ENCODE measurements at regions not wholly inside any gene's neighbourhood (a gene's known extent, or its start where the extent isn't known, plus 50 kb on each side); places are given as distances from the start of the nearest gene placed in this dataset.

DNA sequence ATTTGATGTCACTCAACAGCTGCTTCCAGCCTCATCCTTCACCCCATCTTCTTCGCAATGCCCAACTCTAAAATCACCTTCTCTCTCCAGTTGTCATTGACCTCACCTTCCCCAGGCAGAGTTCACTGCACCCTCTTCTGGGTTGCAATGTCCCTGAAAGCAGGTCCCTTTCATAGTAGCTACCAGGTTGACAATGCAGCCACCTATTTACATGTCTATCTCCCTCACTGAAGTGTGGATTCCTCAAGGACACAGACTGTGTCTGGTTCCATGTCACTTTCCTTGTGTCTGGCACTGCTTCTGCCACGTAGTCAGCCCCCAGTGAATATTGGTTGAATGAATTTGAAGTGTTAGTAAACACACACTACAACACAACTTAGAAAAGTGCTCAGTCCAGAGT, 445.5 kb upstream of the WWC1 start:
- no peak overlapping the region for H2AFZ ChIP-seq
- H3F3A ChIP-seq (ENCODE audit: insufficient read depth): peaks cover 10% of the 10 kb centered on the region; the same call in 1 of the 2 replicates
- no peaks in the 10 kb centered on the region for H3K9me2 ChIP-seq (ENCODE audit: insufficient read depth)
- TF ChIP-seq EZH2 (IDR thresholded peaks at IDR 0.05; ENCODE audit: insufficient read depth, poor library complexity, severe bottlenecking) (no peak), EZH2phosphoT487 (IDR thresholded peaks at IDR 0.05; ENCODE audit: insufficient read depth, low read depth) (no peak)
- DNase-seq: no peak
- no peak overlapping the region for H3K4me3 ChIP-seq
- 65 to 73% methylated on average over 2 of the region's 2 CpGs for WGBS, 2 experiments (ENCODE audit: low coverage in 1 of 2, low lambda C conversion rate in 2 of 2, missing lambda C conversion rate in 2 of 2)
- no peak overlapping the region for H3K4me2 ChIP-seq (ENCODE audit: unreplicated experiment)
- no peak overlapping the region for H3K27ac ChIP-seq
- no peaks in the 10 kb centered on the region; the same call in 1 of the 2 replicates for H3K36me3 ChIP-seq (ENCODE audit: low read depth)
- H3K9me3 ChIP-seq (ENCODE audit: low read depth): no peaks in the 10 kb centered on the region
- in situ Hi-C loops (cut with MboI): no loop called here
- H3K27me3 ChIP-seq (replicated peaks; ENCODE audit: insufficient read depth): no peaks in the 10 kb centered on the region
- H3K9ac ChIP-seq: no peak overlapping the region
- no peaks in the 10 kb centered on the region for H4K20me1 ChIP-seq (ENCODE audit: insufficient read depth)
- peaks cover 71% of the 10 kb centered on the region for H3K79me2 ChIP-seq (ENCODE audit: insufficient read depth)
- H3K4me1 ChIP-seq (ENCODE audit: insufficient read depth): peaks cover 14% of the 10 kb centered on the region

DNA sequence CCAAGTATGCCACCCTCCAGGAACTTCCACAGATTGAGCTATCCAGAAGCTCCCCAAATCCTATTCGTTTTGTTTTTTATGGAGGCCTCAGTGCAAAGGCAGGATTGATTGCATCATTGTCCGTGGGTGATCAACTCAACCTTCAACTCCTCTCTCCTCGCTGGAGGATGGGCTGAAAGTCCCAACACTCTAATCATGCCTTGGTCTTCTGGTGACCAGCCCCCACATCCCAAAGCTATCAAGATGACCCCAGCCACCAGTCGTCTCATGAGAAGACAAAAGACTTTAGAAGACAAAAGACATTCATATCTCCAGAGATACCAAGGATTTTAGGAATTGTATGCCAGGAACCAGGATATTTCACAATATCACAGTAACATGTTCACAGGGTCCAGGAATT, 441.6 kb upstream of the WWC1 start:
- H3F3A ChIP-seq (ENCODE audit: insufficient read depth): peaks cover 39% of the 10 kb centered on the region; the same call in 1 of the 2 replicates
- H3K27ac ChIP-seq: peak overlapping the region; percentile 77
- peaks cover 5% of the 10 kb centered on the region; the same call in 1 of the 2 replicates for H3K36me3 ChIP-seq (ENCODE audit: low read depth)
- H2AFZ ChIP-seq: no peak overlapping the region
- no peak for TF ChIP-seq EZH2 (IDR thresholded peaks at IDR 0.05; ENCODE audit: insufficient read depth, poor library complexity, severe bottlenecking)
- H3K9me3 ChIP-seq (ENCODE audit: low read depth): no peaks in the 10 kb centered on the region
- H3K9ac ChIP-seq: peak overlapping the region; percentile 41
- peaks cover 57% of the 10 kb centered on the region for H3K79me2 ChIP-seq (ENCODE audit: insufficient read depth)
- 71 to 76% methylated on average over 4 of the region's 4 CpGs for WGBS, 2 experiments (ENCODE audit: low coverage in 1 of 2, low lambda C conversion rate in 2 of 2, missing lambda C conversion rate in 2 of 2)
- H3K9me2 ChIP-seq (ENCODE audit: insufficient read depth): no peaks in the 10 kb centered on the region
- H3K27me3 ChIP-seq (replicated peaks; ENCODE audit: insufficient read depth): no peaks in the 10 kb centered on the region
- in situ Hi-C loops (cut with MboI): no loop called here
- no peaks in the 10 kb centered on the region for H4K20me1 ChIP-seq (ENCODE audit: insufficient read depth)
- peaks cover 46% of the 10 kb centered on the region for H3K4me1 ChIP-seq (ENCODE audit: insufficient read depth)
- peak overlapping the region; percentile 45 for H3K4me2 ChIP-seq (ENCODE audit: unreplicated experiment)
- H3K4me3 ChIP-seq: no peak overlapping the region
- no peak for DNase-seq

DNA sequence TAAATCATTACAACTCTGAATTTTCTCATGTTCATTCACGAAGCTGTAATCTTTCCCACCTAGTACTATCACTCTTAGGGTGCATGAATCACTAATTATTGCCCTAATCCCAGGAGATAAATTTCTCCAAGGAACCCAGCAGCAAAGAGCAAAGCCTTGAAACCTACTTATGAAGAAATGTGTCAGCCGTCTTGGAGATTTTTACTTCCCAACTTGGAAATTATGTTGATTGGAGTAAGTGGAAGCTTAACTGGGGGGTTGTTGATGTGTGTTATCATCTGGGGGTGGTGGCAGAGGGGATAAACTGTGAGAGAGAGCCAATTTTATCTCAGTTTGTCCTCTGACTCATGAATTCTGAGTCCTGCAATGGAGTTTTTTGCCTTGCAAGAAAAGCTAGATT, 440.5 kb upstream of the WWC1 start:
- peaks cover 54% of the 10 kb centered on the region for H3K79me2 ChIP-seq (ENCODE audit: insufficient read depth)
- no peaks in the 10 kb centered on the region for H3K9me3 ChIP-seq (ENCODE audit: low read depth)
- peaks cover 46% of the 10 kb centered on the region for H3K4me1 ChIP-seq (ENCODE audit: insufficient read depth)
- DNase-seq: peak; percentile 74
- no peaks in the 10 kb centered on the region for H3K9me2 ChIP-seq (ENCODE audit: insufficient read depth)
- H2AFZ ChIP-seq: no peak overlapping the region
- H3K27ac ChIP-seq: peak overlapping the region; percentile 77
- H3K9ac ChIP-seq: peak overlapping the region; percentile 41
- TF ChIP-seq EZH2 (IDR thresholded peaks at IDR 0.05; ENCODE audit: insufficient read depth, poor library complexity, severe bottlenecking) (no peak), EZH2phosphoT487 (IDR thresholded peaks at IDR 0.05; ENCODE audit: insufficient read depth, low read depth) (no peak)
- in situ Hi-C loops (cut with MboI): no loop called here
- H3K4me2 ChIP-seq (ENCODE audit: unreplicated experiment): peak overlapping the region; percentile 45
- H3K36me3 ChIP-seq (ENCODE audit: low read depth): peaks cover 5% of the 10 kb centered on the region; the same call in 1 of the 2 replicates
- no peak overlapping the region; the same call in 1 of the 2 replicates for H3K4me3 ChIP-seq
- H3K27me3 ChIP-seq (replicated peaks; ENCODE audit: insufficient read depth): no peaks in the 10 kb centered on the region
- WGBS, 2 experiments (ENCODE audit: low coverage in 1 of 2, low lambda C conversion rate in 2 of 2, missing lambda C conversion rate in 2 of 2): 13 to 15% methylated on average over 2 of the region's 2 CpGs
- peaks cover 39% of the 10 kb centered on the region; the same call in 1 of the 2 replicates for H3F3A ChIP-seq (ENCODE audit: insufficient read depth)
- no peaks in the 10 kb centered on the region for H4K20me1 ChIP-seq (ENCODE audit: insufficient read depth)

DNA sequence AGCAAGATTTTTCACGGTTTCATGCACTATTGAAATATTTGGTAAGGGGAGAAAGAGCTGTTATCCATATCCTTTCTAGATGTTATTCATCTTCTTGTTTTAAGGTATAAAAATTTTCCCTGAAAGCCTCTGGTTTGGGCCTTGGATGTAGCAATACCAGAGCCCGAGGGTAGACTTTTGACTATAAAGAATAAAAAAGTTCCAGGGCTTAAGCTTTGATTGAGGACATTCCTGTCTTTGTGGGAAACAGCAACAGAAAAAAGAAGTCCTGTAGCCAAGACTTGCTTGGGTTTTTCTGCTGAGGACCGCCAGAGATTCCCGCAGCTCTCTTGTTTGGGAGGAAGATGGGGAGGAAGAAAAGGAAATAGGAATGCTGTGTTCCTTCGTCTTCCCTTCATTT, 440.0 kb upstream of the WWC1 start:
- DNase-seq: peak; percentile 45
- in situ Hi-C loops (cut with MboI): no loop called here

More for the DNA sequence above, 440.0 kb upstream of the WWC1 start:
- Histone ChIP-seq H3K4me1 (ENCODE audit: insufficient read depth) (peaks cover 49% of the 10 kb centered on the region), H3K4me3 (no peak overlapping the region; the same call in 1 of the 2 replicates), H3K79me2 (ENCODE audit: insufficient read depth) (peaks cover 49% of the 10 kb centered on the region), H3K9me2 (ENCODE audit: insufficient read depth) (no peaks in the 10 kb centered on the region), H3K4me2 (ENCODE audit: unreplicated experiment) (peak overlapping the region; percentile 45), H3F3A (ENCODE audit: insufficient read depth) (peaks cover 40% of the 10 kb centered on the region; the same call in 1 of the 2 replicates), H3K9ac (peak overlapping the region; percentile 41), H4K20me1 (ENCODE audit: insufficient read depth) (no peaks in the 10 kb centered on the region), H2AFZ (no peak overlapping the region), H3K9me3 (ENCODE audit: low read depth) (no peaks in the 10 kb centered on the region), H3K36me3 (ENCODE audit: low read depth) (peaks cover 5% of the 10 kb centered on the region; the same call in 1 of the 2 replicates), H3K27me3 (replicated peaks; ENCODE audit: insufficient read depth) (no peaks in the 10 kb centered on the region), H3K27ac (peak overlapping the region; percentile 77)
- TF ChIP-seq EZH2phosphoT487 (IDR thresholded peaks at IDR 0.05; ENCODE audit: insufficient read depth, low read depth): no peak
- no peak for TF ChIP-seq EZH2 (IDR thresholded peaks at IDR 0.05; ENCODE audit: insufficient read depth, poor library complexity, severe bottlenecking)
- WGBS, 2 experiments (ENCODE audit: low coverage in 1 of 2, low lambda C conversion rate in 2 of 2, missing lambda C conversion rate in 2 of 2): 53 to 57% methylated on average over 5 of the region's 5 CpGs
